GM19324 (cell line): ENCODE measurements at regions not wholly inside any gene's neighbourhood (a gene's known extent, or its start where the extent isn't known, plus 50 kb on each side); places are given as distances from the start of the nearest gene placed in this dataset.

Experiments
- ATAC-seq: cut with Tn5 transposase; IDR thresholded peaks from one replicate; pipeline ENCODE4 v1.9.1; 2021; ENCODE audit warnings: mild to moderate bottlenecking, moderate library complexity; ENCODE audit not compliant: unreplicated experiment, low FRiP score

DNA sequence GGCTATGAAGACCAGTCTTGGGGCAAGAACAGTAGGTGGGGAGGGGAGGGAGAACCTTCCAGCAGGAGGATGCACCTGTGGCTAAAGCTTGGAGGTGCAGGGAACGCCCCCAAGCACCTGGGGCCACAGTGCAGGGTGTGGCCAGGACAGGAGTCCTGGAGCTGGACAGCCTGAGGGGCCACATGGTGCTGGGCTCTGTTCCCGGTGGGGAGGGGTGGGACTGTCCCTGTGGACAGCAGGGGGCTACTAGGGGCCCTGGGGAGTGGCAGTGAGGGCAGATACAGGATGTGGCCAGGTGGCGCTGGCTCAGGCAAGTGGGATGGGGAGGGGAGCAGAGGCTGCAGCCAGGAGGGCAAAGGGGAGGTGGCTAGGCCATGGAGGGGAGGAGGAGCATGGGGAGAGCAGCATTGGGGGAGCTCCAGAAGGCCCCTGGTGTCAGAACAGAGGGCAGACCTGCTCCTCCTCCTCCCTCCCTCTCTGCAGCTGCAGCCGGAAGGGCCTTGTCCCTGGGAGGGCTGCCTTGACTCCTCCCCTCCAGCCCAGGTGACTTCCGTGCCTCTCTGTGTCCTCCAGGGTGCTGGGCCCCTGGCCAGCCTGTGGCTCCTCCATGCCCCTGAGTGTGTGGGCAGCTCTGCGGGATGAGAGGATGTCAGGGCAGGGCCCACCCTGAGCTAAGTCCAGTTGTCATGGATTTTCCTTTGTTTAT, 68.4 kb upstream of the DLK1 start:
- ATAC-seq: no peak

DNA sequence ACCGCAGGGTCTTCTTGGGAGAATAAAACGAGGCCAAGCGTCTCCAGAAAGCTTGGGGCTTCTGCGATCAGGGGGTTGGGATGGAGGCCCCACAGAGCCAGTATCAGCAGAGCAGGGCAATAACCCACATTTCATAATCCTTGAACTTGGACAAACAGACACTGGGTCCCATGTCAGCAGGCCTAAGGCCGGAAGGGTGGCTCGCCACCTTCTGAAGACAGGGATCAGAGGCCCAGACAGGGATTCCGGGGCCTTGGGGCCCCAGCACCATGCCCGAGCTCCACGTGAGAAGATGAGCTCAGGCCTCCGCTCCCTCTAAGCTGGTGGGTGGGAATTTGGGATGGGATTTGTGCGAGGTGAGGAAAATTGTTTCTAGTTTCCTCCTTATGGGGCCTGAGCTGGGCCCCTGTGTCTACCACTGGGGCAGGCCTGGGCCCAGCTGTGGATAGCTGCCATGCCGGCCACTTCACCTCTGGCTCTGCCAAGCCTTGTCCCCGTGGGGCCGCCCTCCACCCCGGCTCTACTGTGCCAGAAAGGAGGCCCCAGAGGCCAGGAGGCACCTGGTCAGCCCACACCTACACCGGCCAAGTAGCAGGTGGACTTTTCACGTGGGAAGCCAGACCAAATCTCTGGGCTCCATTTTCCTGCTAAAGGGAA, 67.2 kb upstream of the DLK1 start:
- ATAC-seq: no peak

DNA sequence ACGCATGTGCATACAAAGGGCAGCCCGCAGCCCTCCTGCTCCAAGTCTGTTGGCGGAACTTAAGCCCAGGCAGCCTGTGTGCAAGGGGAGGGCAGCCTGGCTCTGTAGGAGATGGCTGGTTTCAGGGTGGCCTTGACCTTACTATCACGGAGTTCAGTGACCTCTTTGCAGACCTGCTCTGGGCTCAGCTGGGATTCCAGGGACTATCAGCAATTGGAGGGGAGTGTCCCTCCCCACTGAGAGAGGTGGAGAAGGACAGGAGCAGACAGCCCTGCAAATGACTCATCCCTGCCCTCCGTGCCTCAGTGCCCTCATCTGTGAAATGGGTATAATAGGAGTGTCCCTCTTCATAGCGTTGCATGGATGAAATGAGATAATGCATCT, 66.2 kb upstream of the DLK1 start:
- no peak for ATAC-seq

DNA sequence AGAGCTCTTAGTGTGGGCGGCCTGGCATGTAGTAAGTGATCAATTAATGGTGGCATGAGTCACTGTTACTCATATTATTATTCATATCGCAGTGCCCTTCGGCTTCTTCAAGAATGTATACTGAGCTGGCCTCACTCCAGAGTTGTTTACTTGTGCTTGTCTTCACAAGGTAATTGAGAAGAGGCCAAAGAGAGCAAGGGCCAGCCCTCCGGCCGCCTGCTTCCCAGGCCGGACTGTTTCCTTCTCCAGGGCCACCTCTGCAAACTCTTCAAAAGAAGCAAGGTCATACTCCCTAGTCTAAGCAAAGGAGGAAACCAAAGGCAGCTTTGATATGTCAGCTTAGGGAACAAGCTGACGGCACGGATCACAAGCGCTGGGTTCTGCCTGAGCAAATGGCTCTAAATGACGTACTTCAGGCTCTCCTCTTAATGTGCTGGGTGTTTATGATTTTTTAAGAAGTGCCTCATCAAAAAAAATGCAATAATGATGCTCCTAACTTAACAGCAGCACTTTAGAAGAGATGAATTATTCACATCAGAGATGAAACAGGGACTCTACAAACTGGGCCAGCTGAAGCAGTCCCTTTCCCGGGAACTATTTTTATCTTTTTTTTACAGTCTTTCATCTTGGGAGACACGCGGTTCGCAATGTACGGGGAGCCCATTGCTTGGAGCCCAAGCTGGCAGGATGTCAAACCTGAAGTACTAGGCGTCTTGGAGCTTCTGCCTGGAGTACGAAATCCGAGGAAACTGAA, 65.6 kb upstream of the DLK1 start:
- no peak for ATAC-seq

DNA sequence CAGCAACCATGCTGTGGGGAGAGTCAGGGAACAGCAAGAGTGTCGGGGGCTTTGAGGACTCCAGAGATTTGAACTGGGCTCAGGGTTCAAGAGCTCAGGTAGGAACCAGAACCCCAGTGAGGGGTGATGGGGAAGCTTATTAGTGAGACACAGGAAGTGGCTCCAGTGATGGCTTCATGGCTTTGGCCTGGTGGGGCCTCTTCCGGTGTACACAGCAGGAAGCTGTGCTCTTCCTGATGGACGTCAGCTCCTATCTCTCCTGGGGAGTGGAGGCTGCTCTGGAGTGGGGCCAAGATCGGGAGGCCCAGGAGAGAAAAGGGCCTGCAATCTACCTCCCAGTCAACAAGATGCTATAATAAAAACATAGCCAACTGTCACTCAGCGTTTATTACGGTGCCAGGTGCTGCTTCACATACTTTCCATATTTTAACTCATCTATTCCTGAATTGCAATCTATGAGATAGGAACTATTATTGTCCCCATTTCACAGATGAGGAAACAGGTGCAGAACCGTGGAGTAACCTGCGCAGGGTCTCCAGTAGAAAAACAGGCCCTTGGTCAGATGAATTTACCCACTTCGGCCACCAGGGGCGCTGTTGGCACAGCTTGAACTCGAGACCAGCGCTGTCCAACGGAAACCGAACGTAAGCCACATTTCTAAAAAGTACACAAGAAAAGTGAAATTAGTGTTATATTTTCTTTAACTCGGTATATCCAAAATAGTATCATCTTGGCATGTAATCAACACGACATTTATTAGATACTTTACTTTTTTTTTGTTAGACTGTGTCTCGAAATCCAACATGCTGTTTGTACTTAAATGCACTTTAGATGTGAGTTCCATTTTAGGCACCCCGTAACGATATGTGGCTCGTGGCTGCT, 63.6 kb upstream of the DLK1 start:
- ATAC-seq: no peak

DNA sequence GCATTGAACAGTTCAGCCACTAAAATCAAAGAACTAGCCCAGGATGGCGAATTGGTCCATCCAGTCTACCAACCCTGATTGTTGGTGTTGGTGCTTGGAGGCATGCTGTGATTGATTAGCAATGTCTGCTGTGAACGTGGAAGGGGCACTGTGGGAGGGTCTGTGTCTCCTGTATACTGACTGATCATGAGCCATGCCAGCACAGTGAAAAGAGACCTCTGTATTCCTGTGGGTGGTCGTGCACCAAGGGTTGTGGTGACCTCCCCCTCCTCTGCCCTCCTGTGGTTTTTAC, 63.0 kb upstream of the DLK1 start:
- ATAC-seq: no peak

DNA sequence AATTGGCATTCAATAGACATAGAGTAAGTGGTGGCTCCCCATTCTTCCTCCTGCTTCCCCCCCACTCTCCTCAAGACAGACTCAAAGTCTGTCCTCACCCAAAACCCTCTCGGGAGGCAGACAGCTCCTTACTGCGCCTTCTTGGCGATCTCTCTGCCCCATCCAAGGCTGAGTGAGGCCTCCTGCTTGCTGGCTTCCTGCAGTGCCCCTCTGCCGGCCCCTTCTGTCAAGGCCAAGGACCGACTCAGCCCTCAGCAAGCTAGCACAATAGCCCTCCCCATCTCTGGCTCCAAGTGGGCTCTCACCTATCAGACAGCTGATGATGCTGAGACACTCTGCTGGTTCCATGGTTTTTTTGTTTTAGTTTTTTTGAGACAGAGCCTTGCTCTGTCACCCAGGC, 62.5 kb upstream of the DLK1 start:
- ATAC-seq: no peak

DNA sequence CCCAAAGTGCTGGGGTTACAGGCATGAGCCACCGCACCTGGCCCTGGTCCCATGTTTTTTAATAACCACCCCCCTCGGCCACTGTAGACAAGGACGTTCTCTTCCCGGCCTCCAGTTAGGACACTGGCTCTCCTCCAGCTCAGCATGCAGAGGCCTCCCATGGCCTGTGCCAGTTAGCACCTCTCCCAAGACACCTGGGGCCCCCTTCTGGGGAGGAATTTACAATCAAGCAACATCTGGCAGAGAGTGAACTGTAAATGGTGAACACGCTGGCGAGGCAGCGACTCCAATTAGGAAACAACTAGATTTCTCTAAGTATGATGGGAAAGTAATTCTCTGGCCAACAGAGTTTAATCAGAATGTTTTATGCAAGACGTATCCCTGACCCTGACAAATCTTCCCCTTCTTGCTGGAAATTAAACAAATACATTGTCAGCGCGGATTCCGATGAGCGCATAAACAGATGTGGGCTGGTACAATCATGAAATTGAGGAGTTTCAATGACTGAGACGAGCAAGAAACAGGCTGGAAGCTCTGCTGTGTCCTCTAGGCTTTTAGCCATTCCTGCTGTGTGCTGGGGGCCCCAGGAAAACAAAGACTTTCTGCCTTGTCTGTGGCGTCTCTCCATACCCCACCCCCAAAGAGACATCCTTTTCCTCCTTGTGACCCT, 61.7 kb upstream of the DLK1 start:
- ATAC-seq: no peak

DNA sequence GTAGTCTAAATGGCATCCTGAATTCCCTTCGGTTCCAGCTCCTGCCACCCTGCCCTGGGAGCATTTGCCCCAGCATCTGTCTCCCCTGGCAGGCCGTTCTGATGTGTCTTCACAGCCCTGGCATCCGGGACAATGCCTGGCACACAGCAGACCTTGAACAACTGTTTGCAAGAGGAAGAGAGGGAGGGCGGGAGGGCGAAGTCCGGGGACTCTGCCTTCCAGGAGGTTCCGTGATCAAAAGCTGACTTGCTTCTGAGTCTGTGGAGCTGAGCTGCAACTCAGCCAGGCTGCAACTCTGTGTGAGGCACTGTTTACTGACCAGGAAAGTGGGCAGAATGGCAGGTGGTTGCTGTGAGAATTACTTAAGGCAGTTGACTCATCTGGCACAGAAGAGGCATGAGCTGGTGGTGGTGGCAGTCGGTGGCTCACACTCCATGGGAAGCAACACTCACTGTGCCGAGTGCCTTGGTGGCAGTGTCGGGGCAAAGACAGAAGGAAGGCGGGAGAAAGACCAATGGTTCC, 61.1 kb upstream of the DLK1 start:
- ATAC-seq: no peak

DNA sequence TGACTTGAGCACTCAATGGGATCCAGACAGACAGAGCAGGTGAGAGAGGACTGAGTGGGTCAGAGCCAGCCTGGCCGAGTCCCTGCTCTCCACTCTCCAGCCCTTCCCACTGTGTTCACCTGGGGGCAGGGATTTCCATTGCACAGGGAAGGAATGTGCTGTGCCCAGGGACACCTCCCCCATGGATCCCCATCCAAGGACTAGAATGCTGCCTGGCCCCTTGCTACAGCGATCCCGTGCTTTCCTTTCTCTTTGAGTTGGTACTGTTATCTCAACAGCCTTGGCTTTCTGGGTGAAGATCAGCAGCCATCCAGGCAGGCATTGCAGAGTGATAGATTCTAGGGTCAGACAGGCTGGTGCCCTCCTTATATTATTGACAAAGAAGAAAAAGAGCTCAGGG, 60.3 kb upstream of the DLK1 start:
- ATAC-seq: no peak

DNA sequence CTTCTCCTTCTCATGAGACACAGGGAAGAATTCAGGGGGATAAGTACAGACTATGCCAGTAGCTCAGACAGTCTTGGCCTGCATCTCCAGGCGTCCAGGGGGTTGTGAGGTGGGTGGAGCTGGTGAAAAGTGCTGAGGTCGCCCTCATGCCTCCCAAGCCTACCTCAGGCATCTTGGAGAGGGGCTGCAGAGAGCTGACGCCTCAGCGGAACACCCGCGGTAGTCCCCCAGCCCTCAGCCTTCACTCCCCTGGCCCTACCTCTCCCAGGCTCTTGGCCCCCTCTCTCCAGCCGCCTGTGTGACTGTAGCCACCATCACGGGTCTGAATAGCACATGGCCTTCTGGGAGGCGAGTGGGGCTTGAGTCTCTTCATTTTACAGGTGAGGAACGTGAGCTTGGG, 59.8 kb upstream of the DLK1 start:
- no peak for ATAC-seq

DNA sequence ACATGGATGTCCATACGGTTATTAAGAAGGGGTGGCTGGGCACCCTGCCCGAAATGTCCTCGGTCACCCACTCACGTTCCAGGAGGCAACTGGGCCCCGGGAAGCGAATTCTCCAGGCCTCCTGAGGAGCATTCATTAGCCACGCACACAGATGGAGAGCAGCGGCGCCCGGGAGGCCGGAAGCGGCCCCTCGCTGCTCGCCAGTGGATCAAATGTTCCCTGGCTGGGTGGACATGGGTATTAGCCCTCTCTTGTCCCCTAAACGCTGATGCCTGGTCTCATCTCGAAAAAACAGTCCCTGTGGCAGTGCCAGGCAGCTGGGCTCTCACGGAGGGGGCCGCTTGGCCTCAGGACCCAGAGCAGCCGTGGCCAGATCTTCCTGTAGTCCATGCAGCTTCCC, 59.0 kb upstream of the DLK1 start:
- ATAC-seq: no peak

DNA sequence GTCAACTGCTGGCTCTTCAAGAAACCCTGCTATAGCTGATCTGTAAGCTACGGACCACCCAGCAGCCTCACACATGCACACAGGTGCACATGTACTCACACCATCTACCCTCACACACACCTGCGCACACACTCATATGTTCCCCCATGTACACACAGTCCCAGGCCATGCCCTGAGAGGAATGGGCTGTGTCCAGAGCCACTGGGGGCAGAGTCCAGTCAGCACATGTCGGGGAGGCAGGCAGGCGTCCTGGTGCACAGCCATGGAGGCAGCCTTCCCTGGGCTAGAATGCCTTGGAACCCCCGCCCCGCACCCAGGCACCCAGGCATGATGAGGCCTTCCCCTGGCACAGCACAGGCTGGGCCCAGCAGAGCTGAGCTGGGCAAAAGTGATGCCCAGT, 58.3 kb upstream of the DLK1 start:
- no peak for ATAC-seq

DNA sequence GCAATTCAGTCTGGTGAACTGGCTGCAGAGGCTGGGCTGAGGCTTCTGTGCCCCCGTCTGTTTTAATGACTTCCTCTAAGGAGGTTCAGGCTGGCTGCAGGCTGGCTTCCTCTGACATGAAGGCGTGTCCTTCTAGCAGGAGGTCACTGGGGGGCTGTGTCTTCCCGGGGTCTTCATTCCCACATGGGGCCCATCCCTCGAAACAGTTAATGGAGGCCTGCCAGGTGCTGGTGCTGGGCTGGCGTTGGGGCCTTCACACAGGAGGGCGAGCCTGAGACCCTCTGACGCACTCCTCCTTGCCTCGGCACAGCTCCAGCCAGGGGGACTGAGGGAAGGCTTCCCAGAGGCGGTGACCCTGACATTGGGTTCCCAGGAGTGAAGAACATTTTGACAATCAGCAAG, 57.7 kb upstream of the DLK1 start:
- no peak for ATAC-seq

DNA sequence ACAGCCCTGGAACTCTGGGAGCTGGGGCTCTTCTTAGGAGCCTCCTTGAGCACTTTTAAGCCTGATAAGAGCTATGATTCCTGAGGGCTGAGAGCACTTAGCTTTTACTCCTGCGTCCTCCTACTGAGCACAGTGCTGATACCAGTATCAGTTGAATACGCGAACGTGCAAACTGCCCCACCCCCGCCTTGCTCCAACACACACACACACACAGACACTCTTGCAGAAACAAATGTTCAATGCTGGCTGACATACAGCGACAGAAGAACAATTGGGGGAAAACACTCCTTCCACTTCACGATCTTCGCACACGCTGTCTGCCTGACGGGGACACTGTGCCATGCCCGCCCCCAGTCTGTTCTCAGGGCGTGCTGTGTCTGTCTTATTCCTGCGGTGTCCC, 57.2 kb upstream of the DLK1 start:
- ATAC-seq: no peak

DNA sequence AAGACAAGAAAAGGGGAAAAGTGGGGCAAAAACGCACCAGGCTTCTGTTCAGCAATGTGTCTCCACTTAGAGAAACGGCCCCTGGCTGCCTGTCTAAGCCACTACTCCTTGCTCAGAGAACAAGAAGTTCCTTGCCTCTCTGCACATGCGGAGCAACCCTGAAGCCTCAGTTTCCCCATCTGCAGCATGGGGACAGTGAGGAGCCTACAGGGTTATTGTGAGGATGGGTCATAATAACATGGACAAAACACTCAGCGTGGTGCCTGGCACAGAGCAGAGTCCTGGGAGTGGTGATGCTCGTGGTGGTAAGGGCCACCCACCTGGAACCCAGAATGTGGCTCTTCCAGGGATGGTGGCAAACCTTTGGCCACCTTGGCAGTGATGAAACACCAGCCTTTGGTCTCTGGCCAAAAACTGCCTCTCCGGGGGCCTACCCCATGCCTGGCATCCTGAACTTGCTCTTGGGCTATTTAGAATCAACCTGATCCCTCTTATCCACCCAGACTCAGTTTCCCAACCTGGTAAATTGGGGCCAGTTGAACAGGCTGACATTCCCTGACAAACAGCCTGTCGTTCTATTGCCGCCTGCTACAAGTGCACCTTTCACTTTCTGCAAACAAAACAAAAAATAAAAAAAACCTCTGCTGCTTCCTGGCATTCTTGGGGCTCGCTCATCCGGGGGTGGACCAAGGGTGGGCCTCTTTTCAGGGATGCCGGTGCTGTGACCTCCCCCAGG, 56.5 kb upstream of the DLK1 start:
- ATAC-seq: no peak

DNA sequence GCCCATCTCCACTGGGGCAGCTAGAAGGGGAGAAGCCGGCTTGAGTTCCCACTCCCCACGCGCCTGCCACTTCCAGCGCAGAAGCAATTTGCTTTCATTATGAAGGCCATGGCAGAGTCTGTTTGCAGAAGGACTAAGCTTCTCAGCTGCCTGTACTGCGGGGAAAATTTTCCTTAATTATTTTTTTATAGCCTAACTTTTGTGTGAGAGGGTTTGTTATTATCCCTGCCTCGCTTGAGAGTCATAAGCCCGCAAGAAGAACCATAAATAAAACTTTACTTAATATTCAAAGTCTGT, 56.0 kb upstream of the DLK1 start:
- no peak for ATAC-seq

DNA sequence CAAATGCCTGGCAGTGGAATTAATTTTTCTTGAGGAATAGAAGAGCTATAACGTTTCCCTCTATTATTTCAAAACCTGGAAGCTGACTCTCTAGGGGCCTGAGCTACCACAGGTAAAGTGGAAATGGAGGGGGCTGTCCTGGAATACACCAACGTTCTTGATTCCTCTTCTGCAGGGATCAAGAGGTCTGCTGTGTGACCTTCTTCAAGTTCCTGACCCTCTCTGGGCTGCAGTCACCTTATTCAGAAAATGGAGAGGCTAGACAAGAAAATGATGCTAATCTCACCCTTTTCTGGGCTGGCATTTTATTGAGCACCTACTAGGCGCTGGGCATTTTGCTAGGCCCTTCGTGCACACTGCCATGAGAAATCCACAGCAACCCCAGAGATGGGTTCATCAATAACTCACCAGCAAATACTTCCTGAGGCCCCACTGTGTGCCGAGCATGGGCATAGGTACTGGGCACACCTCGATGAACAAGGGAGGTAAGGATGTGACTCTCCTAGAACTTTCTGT, 55.2 kb upstream of the DLK1 start:
- no peak for ATAC-seq

DNA sequence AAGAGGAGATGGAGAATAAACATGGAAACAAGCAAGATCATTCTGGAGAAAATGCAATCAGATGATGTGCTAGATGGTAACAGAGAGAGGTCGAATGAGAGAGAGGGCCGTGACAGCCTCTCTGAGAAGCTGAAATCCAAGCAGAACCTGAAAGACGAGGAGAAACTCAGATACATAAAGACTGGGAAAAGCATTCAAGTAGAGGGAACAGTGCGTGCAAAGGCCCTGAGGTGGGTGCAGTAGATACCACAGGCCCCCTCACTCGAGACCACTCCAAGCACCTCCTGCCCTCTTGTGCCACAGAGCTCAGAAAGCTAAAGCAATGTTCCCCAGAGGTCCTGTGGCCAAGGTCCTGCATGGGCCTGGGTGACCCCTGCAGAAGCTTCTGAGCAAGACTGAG, 54.8 kb upstream of the DLK1 start:
- no peak for ATAC-seq
